ENCODE measurements at regions not wholly inside any gene's neighbourhood (a gene's known extent, or its start where the extent isn't known, plus 50 kb on each side); places are given as distances from the start of the nearest gene placed in this dataset.

DNA sequence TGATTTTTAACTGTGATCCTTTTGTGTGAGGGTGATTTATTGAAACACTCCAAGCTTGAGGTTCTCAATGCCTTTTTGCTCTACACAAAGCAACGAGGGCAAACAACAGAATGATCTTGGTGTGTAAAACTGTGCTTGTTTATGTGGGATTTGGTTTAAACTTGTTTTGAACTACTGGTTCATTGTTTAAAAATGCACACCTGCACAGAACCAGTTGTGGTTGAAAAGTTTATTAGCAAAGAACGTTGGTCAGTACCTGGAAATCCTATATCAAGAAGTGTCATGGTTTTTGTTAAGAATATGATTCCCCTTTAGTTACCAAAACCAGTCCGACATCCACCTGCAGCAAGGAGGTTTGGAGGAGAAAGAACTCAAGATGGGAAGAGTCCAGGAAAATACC is 239.4 kb downstream of the WNT5A start:
- Histone ChIP-seq H3K27ac (ENCODE audit: low read depth, low read length) (no peak overlapping the region), H3K9me3 (ENCODE audit: control insufficient read depth, insufficient read depth, low read length) (peaks cover 7% of the 10 kb centered on the region), H3K4me3 (ENCODE audit: low read depth, low read length) (no peak overlapping the region), H3K27me3 (ENCODE audit: control insufficient read depth, insufficient read depth, low read length) (no peaks in the 10 kb centered on the region)
- POLR2A ChIA-PET: no interaction called here
- TF ChIP-seq CTCF (IDR thresholded peaks at IDR 0.05; ENCODE audit: low read depth, low read length): no peak
- DNase-seq (ENCODE audit: low read depth, low spot score): no peak
- CTCF ChIA-PET: no interaction called here

DNA sequence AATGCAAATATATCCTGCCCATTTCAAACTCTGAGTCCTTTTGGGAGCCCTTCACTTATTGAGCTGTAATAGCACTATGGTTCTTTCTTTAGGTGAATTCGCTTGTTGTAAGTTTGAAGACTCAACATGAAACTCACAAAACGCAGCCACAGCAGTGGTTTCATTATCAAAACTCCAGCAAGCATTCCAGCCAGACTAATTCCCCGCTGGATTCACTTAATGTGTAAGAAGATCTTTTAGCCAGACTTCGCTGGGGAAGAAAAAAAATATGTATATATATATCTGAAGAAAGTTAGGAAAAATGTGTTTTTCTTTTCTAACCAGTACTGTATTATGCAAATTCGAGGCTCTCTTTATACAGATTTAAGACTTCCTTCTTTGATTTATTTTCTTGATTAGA is 241.1 kb downstream of the WNT5A start:
- Histone ChIP-seq H3K27me3 (ENCODE audit: control insufficient read depth, insufficient read depth, low read length) (no peaks in the 10 kb centered on the region), H3K27ac (ENCODE audit: low read depth, low read length) (no peak overlapping the region), H3K4me3 (ENCODE audit: low read depth, low read length) (no peak overlapping the region), H3K9me3 (ENCODE audit: control insufficient read depth, insufficient read depth, low read length) (peaks cover 7% of the 10 kb centered on the region)
- POLR2A ChIA-PET: no interaction called here
- DNase-seq (ENCODE audit: low read depth, low spot score): no peak
- TF ChIP-seq CTCF (IDR thresholded peaks at IDR 0.05; ENCODE audit: low read depth, low read length): no peak
- CTCF ChIA-PET: no interaction called here

GRCh38 chr3:55245351-55245750 is 241.8 kb downstream of the WNT5A start:
- ChIA-PET CTCF (no interaction called here), POLR2A (no interaction called here)
- DNase-seq (ENCODE audit: low read depth, low spot score): no peak
- Histone ChIP-seq H3K9me3 (ENCODE audit: control insufficient read depth, insufficient read depth, low read length) (peaks cover 7% of the 10 kb centered on the region), H3K27ac (ENCODE audit: low read depth, low read length) (no peak overlapping the region), H3K27me3 (ENCODE audit: control insufficient read depth, insufficient read depth, low read length) (no peaks in the 10 kb centered on the region), H3K4me3 (ENCODE audit: low read depth, low read length) (no peak overlapping the region)
- TF ChIP-seq CTCF (IDR thresholded peaks at IDR 0.05; ENCODE audit: low read depth, low read length): no peak

GRCh38 chr3:55244247-55244646 is 242.9 kb downstream of the WNT5A start:
- Histone ChIP-seq H3K9me3 (ENCODE audit: control insufficient read depth, insufficient read depth, low read length) (peaks cover 6% of the 10 kb centered on the region), H3K27ac (ENCODE audit: low read depth, low read length) (no peak overlapping the region), H3K4me3 (ENCODE audit: low read depth, low read length) (no peak overlapping the region), H3K27me3 (ENCODE audit: control insufficient read depth, insufficient read depth, low read length) (no peaks in the 10 kb centered on the region)
- CTCF ChIA-PET: no interaction called here
- POLR2A ChIA-PET: no interaction called here
- DNase-seq (ENCODE audit: low read depth, low spot score): no peak
- TF ChIP-seq CTCF (IDR thresholded peaks at IDR 0.05; ENCODE audit: low read depth, low read length): no peak

DNA sequence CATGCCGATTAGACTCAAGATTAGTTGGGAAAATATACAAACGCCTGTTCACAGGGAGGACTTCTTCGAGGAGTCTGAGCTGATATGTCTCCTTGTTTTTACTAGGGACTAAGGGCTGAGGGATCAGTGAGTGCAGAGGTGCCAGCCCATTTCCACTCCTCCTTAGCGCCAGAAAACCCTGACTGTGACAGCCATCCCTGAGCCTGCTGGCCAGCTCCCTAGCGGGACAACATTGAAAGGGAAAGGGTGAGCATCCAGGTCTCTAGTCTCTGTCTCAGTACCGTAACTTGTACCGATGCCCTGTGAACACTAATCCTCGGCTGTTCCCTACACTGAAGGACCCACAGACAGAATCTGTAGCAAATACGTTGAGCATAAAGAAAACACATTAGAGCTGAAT is 243.4 kb downstream of the WNT5A start:
- TF ChIP-seq CTCF (IDR thresholded peaks at IDR 0.05; ENCODE audit: low read depth, low read length): no peak
- CTCF ChIA-PET: no interaction called here
- Histone ChIP-seq H3K27ac (ENCODE audit: low read depth, low read length) (no peak overlapping the region), H3K27me3 (ENCODE audit: control insufficient read depth, insufficient read depth, low read length) (no peaks in the 10 kb centered on the region), H3K9me3 (ENCODE audit: control insufficient read depth, insufficient read depth, low read length) (peaks cover 2% of the 10 kb centered on the region; the same call in 1 of the 2 replicates), H3K4me3 (ENCODE audit: low read depth, low read length) (no peak overlapping the region)
- POLR2A ChIA-PET: no interaction called here
- DNase-seq (ENCODE audit: low read depth, low spot score): no peak
